K562 (cell line): ENCODE measurements at regions not wholly inside any gene's neighbourhood (a gene's known extent, or its start where the extent isn't known, plus 50 kb on each side); places are given as distances from the start of the nearest gene placed in this dataset.
A peak's percentile ranks its signal among the peaks of the same experiment; 100 is the strongest.

Experiments used
- ATAC-seq: fragments of 200-7000 bp; cut with Tn5 transposase; 3 replicates; pipeline ENCODE4 v1.9.1; 2020; ENCODE audit warnings: moderate library complexity
- BruUV-seq: library from RNA; stranded (reverse); fragments of 400-500 nt; replicated peaks from 2 replicates; lab custom pipeline; 2021; lab: Mats Ljungman, UMichigan
- CTCF ChIA-PET: fragments of 300-600 bp; formaldehyde crosslinking; extraction: SDS; loops from one replicate; lab custom pipeline; 2021; ENCODE audit warnings: low intra/inter-chr PET ratio; lab: Yijun Ruan, JAX
- POLR2A ChIA-PET: fragments of 300-600, 350-650 bp; sonication (Branson Sonifier 250); formaldehyde crosslinking; extraction: SDS; loops from one replicate; lab custom pipeline; 2021; ENCODE audit warnings: antibody characterized with exemption, inconsistent platforms; lab: Yijun Ruan, JAX
- DNase-seq, 4 experiments: peaks; one replicate each; pipeline versions ENCODE4 v3.0.0 to v3.0.0-alpha.2; 2011 to 2018; ENCODE audit warnings: low spot score in 3 of 4, mixed read lengths in 3 of 4; ENCODE audit errors: extremely low read depth in 1 of 4
- FAIRE-seq: peaks from 2 replicates; lab custom pipeline; 2011; peaks lifted over from hg19 to GRCh38; lab: Jason Lieb, UNC
- H2AFZ ChIP-seq: 2 replicates; pipeline ENCODE4 v1.6.0; 2011; ENCODE audit warnings: low read depth, low read length, control low read depth, inconsistent platforms
- H3K27ac ChIP-seq: fragments of 200-600 bp; 3 replicates; pipeline ENCODE4 v1.8.0; 2011; ENCODE audit warnings: low read depth, mild to moderate bottlenecking, control low read depth, inconsistent platforms, low read length, moderate library complexity, mixed read lengths; ENCODE audit errors: extremely low read depth
- H3K27me3 ChIP-seq, 2 experiments: fragments of 300-600 bp in 1 of 2; 2 replicates in 1 of 2; 3 replicates in 1 of 2; pipeline versions ENCODE4 v1.6.0 to v1.8.0; 2011; ENCODE audit warnings: inconsistent platforms in 2 of 2, low read length in 2 of 2, mild to moderate bottlenecking in 1 of 2, mixed read lengths in 1 of 2, moderate library complexity in 1 of 2; ENCODE audit not compliant: control insufficient read depth in 2 of 2, insufficient read depth in 2 of 2
- H3K36me3 ChIP-seq: fragments of 300-600 bp; 3 replicates; pipeline ENCODE4 v1.8.0; 2011; ENCODE audit warnings: mild to moderate bottlenecking, low read length, inconsistent platforms; ENCODE audit not compliant: control insufficient read depth, insufficient read depth
- H3K4me1 ChIP-seq, 2 experiments: fragments of 200-600 bp in 1 of 2; replicated peaks in 1 of 2; 2 replicates in 1 of 2; 3 replicates in 1 of 2; pipeline versions ENCODE4 v1.5.1 to v1.8.0; 2011; ENCODE audit warnings: inconsistent platforms in 2 of 2, low read length in 2 of 2, mild to moderate bottlenecking in 1 of 2, mixed read lengths in 1 of 2, moderate library complexity in 1 of 2; ENCODE audit not compliant: control insufficient read depth in 2 of 2, insufficient read depth in 2 of 2
- H3K4me2 ChIP-seq: 2 replicates; pipeline ENCODE4 v1.6.1; 2011; ENCODE audit warnings: low read length, control low read depth, inconsistent platforms, mixed read lengths; ENCODE audit not compliant: insufficient read depth
- H3K4me3 ChIP-seq: fragments of 200-600 bp; sonication (generic), shearing (Covaris generic); 2 replicates; pipeline ENCODE4 v1.5.1; 2016; ENCODE audit warnings: control low read depth, inconsistent platforms
- H3K79me2 ChIP-seq: fragments of 200-600 bp; 3 replicates; pipeline ENCODE4 v1.8.0; 2011; ENCODE audit warnings: low read length, inconsistent platforms; ENCODE audit not compliant: control insufficient read depth, insufficient read depth
- H3K9ac ChIP-seq, 2 experiments: 2 replicates each; pipeline versions ENCODE4 v1.6.0 to v1.6.1; 2011; ENCODE audit warnings: low read depth in 2 of 2, low read length in 2 of 2, control low read depth in 1 of 2, inconsistent platforms in 1 of 2, mild to moderate bottlenecking in 1 of 2, mixed read lengths in 1 of 2; ENCODE audit not compliant: insufficient read depth in 1 of 2
- H3K9me1 ChIP-seq: one replicate; pipeline ENCODE4 v1.6.0; 2011; ENCODE audit warnings: inconsistent platforms, mild to moderate bottlenecking, low read length, moderate library complexity; ENCODE audit not compliant: control insufficient read depth, insufficient read depth
- H3K9me3 ChIP-seq: replicated peaks from 2 replicates; pipeline ENCODE4 v1.5.1; 2011; ENCODE audit warnings: low read depth, low read length, inconsistent platforms; ENCODE audit not compliant: control insufficient read depth, insufficient read depth
- H4K20me1 ChIP-seq: replicated peaks from 2 replicates; pipeline ENCODE4 v1.6.1; 2011; ENCODE audit warnings: low read length, inconsistent platforms, mixed read lengths; ENCODE audit not compliant: control insufficient read depth, insufficient read depth
- BCL6 ChIP-seq: fragments of 250-450 bp; sonication (Bioruptor Pico); IDR thresholded peaks from 2 replicates; pipeline ENCODE4 v1.4.0; 2020
- CBFA2T2 ChIP-seq: fragments of 450-650 bp; conservative IDR thresholded peaks from 2 replicates; pipeline ENCODE4 v1.6.1; 2017; ENCODE audit warnings: mild to moderate bottlenecking
- CGGBP1 ChIP-seq: fragments of 250-450 bp; sonication (Bioruptor Pico); IDR thresholded peaks from 2 replicates; pipeline ENCODE4 v1.9.0; 2021; ENCODE audit warnings: mild to moderate bottlenecking
- DACH1 ChIP-seq: fragments of 450-650 bp; IDR thresholded peaks from 2 replicates; pipeline ENCODE4 v1.6.1; 2018; ENCODE audit not compliant: partially characterized antibody
- ESRRB ChIP-seq: fragments of 250-450 bp; sonication (Bioruptor Pico); IDR thresholded peaks from 2 replicates; pipeline ENCODE4 v1.5.0; 2020; ENCODE audit warnings: mild to moderate bottlenecking, moderate library complexity, borderline replicate concordance
- KLF10 ChIP-seq: fragments of 250-450 bp; sonication (Bioruptor Pico); IDR thresholded peaks from 2 replicates; pipeline ENCODE4 v1.6.1; 2021; ENCODE audit warnings: matching md5 sums
- PHB ChIP-seq: fragments of 250-450 bp; sonication (Bioruptor Pico); IDR thresholded peaks from 2 replicates; pipeline ENCODE4 v1.5.0; 2021
- SIRT6 ChIP-seq: IDR thresholded peaks from one replicate; pipeline ENCODE4 v1.6.1; 2012; ENCODE audit warnings: low read depth, mild to moderate bottlenecking, control low read depth, inconsistent platforms, low read length, moderate library complexity
- TFE3 ChIP-seq: fragments of 450-650 bp; formaldehyde crosslinking; IDR thresholded peaks from 2 replicates; pipeline ENCODE4 v1.4.0; 2020; ENCODE audit warnings: mild to moderate bottlenecking, mixed read lengths
- WHSC1 ChIP-seq: IDR thresholded peaks from one replicate; pipeline ENCODE4 v1.6.1; 2012; ENCODE audit warnings: low read length, control low read depth, inconsistent platforms
- ZNF436 ChIP-seq: fragments of 250-450, 450-650 bp; sonication (Bioruptor Pico); formaldehyde crosslinking; IDR thresholded peaks from 2 replicates; pipeline ENCODE4 v1.7.0; 2020; ENCODE audit warnings: mild to moderate bottlenecking
- WGBS: fragments of 100-300 bp; shearing (Covaris generic); methylation state at CpG from one replicate; pipeline ENCODE4 v1.1.6; 2016; ENCODE audit warnings: low coverage, mixed read lengths; ENCODE audit not compliant: insufficient coverage; ENCODE audit errors: missing lambda C conversion rate; 5-methylcytosine and 5-hydroxymethylcytosine counted together
- in situ Hi-C: fragments of 300-500 bp; cut with MboI; formaldehyde crosslinking; loops from 4 replicates; pipeline ENCODE4 v1.15.0; 2018; ENCODE audit warnings: inconsistent platforms, mixed read lengths
- intact Hi-C: fragments of 100-400 bp; cut with micrococcal nuclease; formaldehyde crosslinking; loops from 2 replicates; pipeline ENCODE4 v1.14.2; 2022

- no peak for TF ChIP-seq TFE3 (CRISPR knock-in tag)
- TF ChIP-seq CBFA2T2 = peak; percentile 71
These were observed 482.5 kb upstream of the TBL1XR1 start (continued) for GRCh38 chr3:177679568-177680471.

- intact Hi-C loops (no loop called here), in situ Hi-C loops (no loop called here)
- Histone ChIP-seq H3K27me3 (no peaks in the 10 kb centered on the region), H3K4me1 (peaks cover 5 to 16% of the 10 kb centered on the region in 2 experiments; a peak in 4 of 5 replicates), H3K9me1 (no peaks in the 10 kb centered on the region), H3K9ac (no peak overlapping the region), H4K20me1 (no peaks in the 10 kb centered on the region), H3K9me3 (no peaks in the 10 kb centered on the region), H3K79me2 (no peaks in the 10 kb centered on the region), H3K36me3 (no peaks in the 10 kb centered on the region), H3K27ac (no peak overlapping the region), H3K4me3 (no peak overlapping the region), H2AFZ (no peak overlapping the region), H3K4me2 (no peak overlapping the region)
- ATAC-seq (no peak), DNase-seq (no peak), FAIRE-seq (no peak)
- TF ChIP-seq KLF10 (CRISPR knock-in tag) = no peak
- no peak for TF ChIP-seq DACH1
- TF ChIP-seq BCL6 (CRISPR knock-in tag) = no peak
- TF ChIP-seq CGGBP1 (CRISPR knock-in tag) = no peak
- TF ChIP-seq ESRRB = no peak
- TF ChIP-seq PHB = no peak
- TF ChIP-seq SIRT6 = no peak
- TF ChIP-seq ZNF436 (CRISPR knock-in tag) = no peak
- no peak for TF ChIP-seq WHSC1
- BruUV-seq = no TSS peak
- ChIA-PET POLR2A (interaction anchor here (1.0 kb wide), 1 partner anchor 9 kb away, joined by 4 read pairs; no protein-coding TSS in a partner anchor), CTCF (no interaction called here)
- WGBS = 67% methylated on average over 1 of the region's 1 CpG
These were observed 483.2 kb upstream of the TBL1XR1 start for GRCh38 chr3:177680472-177680821.
